GM23338 (cell line): ENCODE measurements at regions not wholly inside any gene's neighbourhood (a gene's known extent, or its start where the extent isn't known, plus 50 kb on each side); places are given as distances from the start of the nearest gene placed in this dataset.

Experiments used
- CTCF ChIP-seq, 2 experiments: fragments of 200-600 bp in 1 of 2; sonication (generic) in 1 of 2; conservative IDR thresholded peaks; 2 replicates each; pipeline versions ENCODE4 v1.5.1 to v1.6.1; 2016 to 2017; ENCODE audit warnings: antibody characterized with exemption in 2 of 2, low read depth in 2 of 2, mild to moderate bottlenecking in 2 of 2, moderate library complexity in 1 of 2
- ETS1 ChIP-seq: IDR thresholded peaks from 2 replicates; pipeline ENCODE4 v1.6.1; 2016; ENCODE audit warnings: antibody characterized with exemption
- EZH2 ChIP-seq: fragments of 200-600 bp; sonication (generic); IDR thresholded peaks from one replicate; pipeline ENCODE4 v1.8.0; 2017; ENCODE audit warnings: antibody characterized with exemption, mild to moderate bottlenecking, low read depth; ENCODE audit not compliant: unreplicated experiment
- JUNB ChIP-seq: IDR thresholded peaks from one replicate; pipeline ENCODE4 v1.6.1; 2016; ENCODE audit warnings: antibody characterized with exemption; ENCODE audit not compliant: unreplicated experiment
- REST ChIP-seq: IDR thresholded peaks from one replicate; pipeline ENCODE4 v1.6.1; 2018; ENCODE audit warnings: antibody characterized with exemption; ENCODE audit not compliant: unreplicated experiment
- ZNF331 ChIP-seq: fragments of 250-450 bp; sonication (Bioruptor Pico); IDR thresholded peaks from 2 replicates; pipeline ENCODE4 v1.5.0; 2020; ENCODE audit warnings: low read depth, mild to moderate bottlenecking, moderate library complexity

GRCh38 chr15:70524470-70524869 is 238.9 kb downstream of the UACA start:
- TF ChIP-seq CTCF (conservative IDR thresholded peaks at IDR 0.05; ENCODE audit: low read depth in 2 of 2) (no peak), EZH2 (no peak), ZNF331 (no peak), REST (no peak), ETS1 (no peak), JUNB (no peak)
